HCT116 (cell line): ENCODE measurements at regions not wholly inside any gene's neighbourhood (a gene's known extent, or its start where the extent isn't known, plus 50 kb on each side); places are given as distances from the start of the nearest gene placed in this dataset.

Experiments used
- CEBPB ChIP-seq: IDR thresholded peaks from 2 replicates; pipeline ENCODE4 v1.6.1; 2012; ENCODE audit warnings: low read depth
- EGR1 ChIP-seq: IDR thresholded peaks from 2 replicates; pipeline ENCODE4 v1.6.1; 2012; ENCODE audit warnings: low read depth
- ELF1 ChIP-seq: IDR thresholded peaks from 2 replicates; pipeline ENCODE4 v1.6.1; 2012; ENCODE audit warnings: low read depth, borderline replicate concordance
- EZH2phosphoT487 ChIP-seq: fragments of 200-600 bp; IDR thresholded peaks from 2 replicates; pipeline ENCODE4 v1.6.1; 2018; ENCODE audit warnings: antibody characterized with exemption, borderline replicate concordance
- POLR2A ChIP-seq: IDR thresholded peaks from 2 replicates; pipeline ENCODE4 v1.7.0; 2011; ENCODE audit warnings: borderline replicate concordance; ENCODE audit not compliant: insufficient read depth, insufficient read length; ENCODE audit errors: extremely low read depth
- POLR2AphosphoS5 ChIP-seq: IDR thresholded peaks from 2 replicates; pipeline ENCODE4 v1.6.1; 2011; ENCODE audit warnings: mild to moderate bottlenecking, low read depth, low read length, moderate library complexity
- SIN3A ChIP-seq: IDR thresholded peaks from 2 replicates; pipeline ENCODE4 v1.6.1; 2012; ENCODE audit warnings: low read depth
- SP1 ChIP-seq: IDR thresholded peaks from 2 replicates; pipeline ENCODE4 v1.6.1; 2012; ENCODE audit warnings: low read depth
- SRF ChIP-seq: IDR thresholded peaks from 2 replicates; pipeline ENCODE4 v1.6.1; 2012; ENCODE audit warnings: low read depth
- TCF7L2 ChIP-seq: IDR thresholded peaks from 2 replicates; pipeline ENCODE4 v1.7.0; 2011; ENCODE audit warnings: borderline replicate concordance, inconsistent platforms; ENCODE audit not compliant: insufficient read depth, insufficient read length; ENCODE audit errors: extremely low read depth
- TF ChIP-seq, protein P1 (sequence below), 3 experiments: fragments of 200-600 bp in 1 of 3; sonication (generic) in 1 of 3; IDR thresholded peaks in 2 of 3; conservative IDR thresholded peaks in 1 of 3; 2 replicates each; pipeline ENCODE4 v1.5.1; 2012 to 2017; ENCODE audit warnings: low read depth in 2 of 3, low read length in 2 of 3, antibody characterized with exemption in 1 of 3, borderline replicate concordance in 1 of 3, control low read depth in 1 of 3, mild to moderate bottlenecking in 1 of 3, mixed read lengths in 1 of 3, mixed run types in 1 of 3, moderate library complexity in 1 of 3; ENCODE audit not compliant: insufficient read depth in 1 of 3
- TF ChIP-seq, protein P2 (sequence below): IDR thresholded peaks from 2 replicates; pipeline ENCODE4 v1.6.1; 2012

DNA sequence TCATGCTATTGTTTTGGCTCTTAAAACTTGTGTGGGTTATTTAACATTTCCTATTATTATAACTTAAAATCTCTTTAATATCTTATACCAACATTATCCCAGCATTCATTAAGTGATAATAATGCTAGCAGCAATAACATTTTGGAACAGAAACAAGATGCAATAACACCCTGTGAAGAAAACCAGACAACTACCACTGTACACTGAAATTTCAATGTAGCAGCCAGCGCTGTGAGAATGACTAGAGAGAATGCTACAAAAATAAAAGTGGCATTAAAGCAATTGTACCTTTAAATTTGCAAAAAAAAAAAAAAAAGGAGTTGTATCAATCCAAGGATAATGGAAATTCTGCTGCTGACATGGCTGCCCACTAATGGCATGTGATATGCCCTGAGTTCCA, 269.9 kb downstream of the TTC32 start:
- TF ChIP-seq POLR2A (no peak), EGR1 (no peak), EZH2phosphoT487 (no peak), POLR2AphosphoS5 (no peak), ELF1 (no peak), SIN3A (no peak), SP1 (no peak), CEBPB (no peak), TCF7L2 (no peak), SRF (no peak)
- TF ChIP-seq, protein P1, sequence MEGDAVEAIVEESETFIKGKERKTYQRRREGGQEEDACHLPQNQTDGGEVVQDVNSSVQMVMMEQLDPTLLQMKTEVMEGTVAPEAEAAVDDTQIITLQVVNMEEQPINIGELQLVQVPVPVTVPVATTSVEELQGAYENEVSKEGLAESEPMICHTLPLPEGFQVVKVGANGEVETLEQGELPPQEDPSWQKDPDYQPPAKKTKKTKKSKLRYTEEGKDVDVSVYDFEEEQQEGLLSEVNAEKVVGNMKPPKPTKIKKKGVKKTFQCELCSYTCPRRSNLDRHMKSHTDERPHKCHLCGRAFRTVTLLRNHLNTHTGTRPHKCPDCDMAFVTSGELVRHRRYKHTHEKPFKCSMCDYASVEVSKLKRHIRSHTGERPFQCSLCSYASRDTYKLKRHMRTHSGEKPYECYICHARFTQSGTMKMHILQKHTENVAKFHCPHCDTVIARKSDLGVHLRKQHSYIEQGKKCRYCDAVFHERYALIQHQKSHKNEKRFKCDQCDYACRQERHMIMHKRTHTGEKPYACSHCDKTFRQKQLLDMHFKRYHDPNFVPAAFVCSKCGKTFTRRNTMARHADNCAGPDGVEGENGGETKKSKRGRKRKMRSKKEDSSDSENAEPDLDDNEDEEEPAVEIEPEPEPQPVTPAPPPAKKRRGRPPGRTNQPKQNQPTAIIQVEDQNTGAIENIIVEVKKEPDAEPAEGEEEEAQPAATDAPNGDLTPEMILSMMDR (IDR thresholded peaks at IDR 0.05 in 2 of 3, conservative IDR thresholded peaks at IDR 0.05 in 1 of 3; ENCODE audit: borderline replicate concordance in 1 of 3, insufficient read depth in 1 of 3, low read depth in 2 of 3, low read length in 2 of 3): no peak
- TF ChIP-seq, protein P2, sequence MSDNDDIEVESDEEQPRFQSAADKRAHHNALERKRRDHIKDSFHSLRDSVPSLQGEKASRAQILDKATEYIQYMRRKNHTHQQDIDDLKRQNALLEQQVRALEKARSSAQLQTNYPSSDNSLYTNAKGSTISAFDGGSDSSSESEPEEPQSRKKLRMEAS: no peak
